ENCODE measurements at regions not wholly inside any gene's neighbourhood (a gene's known extent, or its start where the extent isn't known, plus 50 kb on each side); places are given as distances from the start of the nearest gene placed in this dataset.
"Not testable (repeated sequence)": the region's sequence is repeated elsewhere in the genome, so short reads cannot be mapped to it uniquely, and the experiment has no call there.

DNA sequence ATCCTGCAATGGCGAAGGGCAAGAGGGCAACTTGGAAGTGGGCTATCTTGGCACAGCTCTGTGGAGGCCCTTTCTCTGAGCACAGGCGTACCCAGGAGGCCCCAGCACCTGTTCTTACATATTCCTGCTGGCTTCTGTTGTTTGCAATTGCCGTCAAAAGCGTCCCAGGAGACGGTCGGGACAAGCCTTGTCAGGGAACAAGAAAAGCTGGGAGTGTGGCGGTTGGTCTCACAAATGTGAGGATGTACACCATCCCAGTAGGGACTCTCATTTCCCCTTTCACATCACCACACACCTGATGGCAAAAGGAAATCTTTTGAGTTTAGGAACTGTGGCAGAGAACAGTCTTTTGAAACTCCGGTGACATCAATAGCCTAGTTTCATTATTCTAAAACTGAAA lies 94.7 kb upstream of the EFEMP1 start:
- DNase-seq (ENCODE audit: insufficient read length, low spot score) = no peak

DNA sequence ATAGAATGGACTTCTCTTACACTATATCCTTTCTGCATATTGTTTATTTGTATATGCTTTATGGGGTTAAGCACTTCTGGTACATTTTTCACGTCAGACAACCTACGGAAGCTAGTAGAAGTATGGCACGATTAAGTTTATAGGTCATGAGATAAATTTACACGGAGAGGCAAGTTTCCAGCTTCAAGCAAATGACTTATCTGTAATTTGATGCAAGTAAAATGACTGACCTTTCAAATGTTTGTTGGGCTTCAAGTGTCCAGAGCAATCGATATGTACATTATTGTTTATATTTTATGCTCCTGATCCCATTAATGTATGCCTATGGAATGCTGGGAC lies 97.5 kb upstream of the EFEMP1 start:
- no peak for FAIRE-seq
- DNase-seq (ENCODE audit: insufficient read length, low spot score) = no peak

More for the DNA sequence above, 94.7 kb upstream of the EFEMP1 start:
- FAIRE-seq = no peak

DNA sequence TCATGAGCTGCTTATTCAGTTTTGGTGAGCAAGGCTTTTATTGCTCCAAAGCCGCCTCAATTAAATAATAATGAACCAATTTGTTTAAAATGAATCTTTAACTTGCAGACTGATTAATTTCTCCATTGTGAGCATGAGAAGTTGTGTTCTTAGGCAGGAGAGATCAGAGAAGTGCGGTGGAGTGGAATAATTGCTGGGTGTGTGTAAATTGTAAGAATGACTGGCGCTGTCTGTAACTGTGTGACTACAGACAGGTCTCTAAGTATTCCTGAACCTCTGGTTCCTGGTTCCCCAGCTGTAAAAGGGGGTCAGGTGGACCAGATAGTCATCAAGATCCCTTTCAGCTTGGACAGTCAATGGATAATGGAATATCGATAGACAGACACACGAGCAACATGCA lies 98.0 kb upstream of the EFEMP1 start:
- FAIRE-seq = no peak

DNA sequence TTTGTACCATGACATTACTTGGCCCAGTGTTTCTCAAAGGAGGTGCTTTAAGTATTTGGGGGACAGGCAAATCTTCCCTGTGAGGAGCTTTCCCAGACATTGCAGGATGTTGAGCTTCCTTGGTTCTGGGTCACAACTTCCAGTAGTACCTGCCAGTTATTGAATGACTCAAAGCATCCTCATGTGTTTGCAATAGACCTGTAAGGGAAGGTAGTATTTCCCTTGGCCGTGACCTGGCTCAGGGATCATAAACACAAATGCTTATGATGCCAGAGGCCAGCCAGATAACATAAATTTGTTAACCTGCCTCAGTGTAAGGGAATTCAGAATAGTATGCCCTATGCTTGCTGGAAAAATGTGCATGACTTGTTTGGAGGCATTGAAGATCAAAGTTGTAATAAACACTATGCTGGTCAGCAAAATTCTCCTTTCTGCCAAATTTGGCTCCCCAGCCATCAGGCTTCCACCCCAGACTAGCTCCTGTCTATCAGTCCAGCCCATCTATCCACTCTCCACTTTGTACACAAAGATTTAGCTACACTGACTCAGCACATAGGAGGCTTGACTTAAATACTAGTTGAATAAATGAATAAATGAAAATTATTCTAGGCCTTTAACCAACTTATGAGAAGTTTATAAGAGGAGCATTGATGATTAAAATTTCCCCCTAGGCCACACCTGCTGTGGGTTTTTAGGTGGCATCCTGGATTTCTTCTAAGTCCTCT lies 102.0 kb upstream of the EFEMP1 start:
- FAIRE-seq (no peak), DNase-seq (ENCODE audit: insufficient read length, low spot score) (no peak)

More for the DNA sequence above, 98.0 kb upstream of the EFEMP1 start:
- no peak for DNase-seq (ENCODE audit: insufficient read length, low spot score)

DNA sequence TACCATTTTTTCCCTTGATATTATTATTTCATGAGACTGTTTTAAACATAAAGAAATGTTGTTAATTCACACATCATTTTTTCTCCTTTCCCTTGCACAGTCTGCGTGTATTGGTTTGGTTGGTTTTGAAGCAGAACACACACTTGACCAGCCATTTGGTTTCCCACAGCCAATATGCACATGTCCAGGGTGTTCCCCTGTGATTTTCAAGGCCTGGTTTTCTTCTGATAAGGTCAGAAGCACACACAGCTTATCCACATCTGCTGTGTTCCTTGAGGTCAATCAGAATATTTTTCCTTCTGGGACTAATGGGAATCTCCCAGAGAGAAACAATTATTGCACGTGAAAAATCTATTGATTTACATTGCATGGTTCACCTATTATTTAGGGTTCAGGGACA lies 103.2 kb upstream of the EFEMP1 start:
- DNase-seq (ENCODE audit: insufficient read length, low spot score) = no peak
- FAIRE-seq = no peak

DNA sequence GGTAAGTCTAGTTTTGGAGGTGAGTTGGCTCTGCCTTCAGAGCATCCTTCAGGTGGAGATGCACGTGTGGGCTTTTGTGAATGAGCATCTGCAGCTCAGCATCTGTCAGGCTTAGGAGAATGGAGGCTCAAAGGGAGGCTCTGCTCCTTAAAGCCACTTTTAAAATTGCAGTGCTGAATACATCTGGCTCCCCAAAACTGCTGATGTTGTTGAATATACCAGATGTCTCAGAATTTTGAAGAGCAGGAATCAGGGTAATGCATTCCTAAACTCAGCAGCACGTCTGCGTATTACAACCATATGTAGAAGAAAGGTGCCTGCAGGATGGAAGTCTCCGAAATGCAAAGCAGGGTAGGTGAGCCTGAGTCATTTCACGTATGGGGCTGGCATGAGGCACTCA lies 106.5 kb upstream of the EFEMP1 start:
- FAIRE-seq = no peak

DNA sequence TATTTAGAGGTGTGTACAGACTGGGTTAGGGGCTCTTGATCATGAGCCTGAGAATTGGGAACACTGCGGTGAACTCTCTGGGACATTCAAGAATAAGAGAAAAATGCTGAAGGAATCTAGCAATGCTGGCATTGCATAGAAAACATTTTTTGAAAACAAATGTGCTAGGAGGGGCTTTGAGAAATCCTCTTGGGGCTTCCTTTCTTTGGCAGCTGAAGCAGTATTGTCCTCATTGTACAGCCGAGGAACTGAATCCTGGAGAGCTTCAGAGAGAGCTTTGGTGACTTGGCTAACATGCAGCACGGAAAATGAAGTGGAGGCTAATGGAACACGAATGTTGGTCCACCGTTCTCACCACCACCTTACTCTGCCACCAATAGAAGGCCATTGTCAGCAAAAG lies 107.3 kb upstream of the EFEMP1 start:
- FAIRE-seq (no peak), DNase-seq (ENCODE audit: insufficient read length, low spot score) (no peak)

More for the DNA sequence above, 106.5 kb upstream of the EFEMP1 start:
- no peak for DNase-seq (ENCODE audit: insufficient read length, low spot score)

DNA sequence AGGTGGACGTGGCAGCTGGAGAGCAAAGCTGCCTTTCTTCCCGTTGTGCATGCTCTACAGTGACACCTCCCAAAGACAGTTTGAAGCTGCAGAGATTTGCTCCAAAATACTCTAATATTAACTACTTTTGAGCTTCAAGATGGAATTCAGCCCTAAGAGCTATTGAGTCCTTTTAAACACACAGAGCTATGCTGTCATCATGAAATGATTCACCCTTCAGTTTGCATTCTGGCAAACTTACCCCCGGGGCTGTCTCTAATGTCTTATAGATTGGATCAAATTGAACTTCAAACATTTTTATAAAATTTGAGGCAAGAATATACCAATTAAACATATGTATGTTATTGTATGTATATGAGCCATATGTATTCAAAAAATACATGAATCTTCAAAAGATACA lies 110.7 kb upstream of the EFEMP1 start:
- no peak for FAIRE-seq
- DNase-seq (ENCODE audit: insufficient read length, low spot score) = no peak

DNA sequence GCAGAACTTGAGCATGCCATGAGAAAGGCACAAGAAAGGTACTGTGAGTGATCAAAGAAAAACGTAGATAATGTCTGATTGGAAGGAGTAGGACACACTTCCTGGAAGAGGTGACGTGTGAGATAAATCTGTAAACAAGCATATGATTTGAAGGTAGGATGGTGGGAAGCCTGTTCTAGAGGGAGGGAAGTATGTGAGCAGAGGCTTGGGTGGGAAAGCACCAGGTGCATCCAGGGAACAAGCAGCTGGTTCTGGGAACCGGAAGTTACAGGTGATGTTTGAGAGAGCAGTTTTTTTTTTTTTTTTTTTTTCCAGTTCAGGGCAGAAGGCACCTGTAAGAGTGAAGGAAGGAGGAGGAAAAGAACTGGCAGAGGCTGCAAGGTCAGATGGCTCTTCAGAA lies 116.6 kb upstream of the EFEMP1 start:
- no peak for DNase-seq (ENCODE audit: insufficient read length, low spot score)
- FAIRE-seq = no peak

DNA sequence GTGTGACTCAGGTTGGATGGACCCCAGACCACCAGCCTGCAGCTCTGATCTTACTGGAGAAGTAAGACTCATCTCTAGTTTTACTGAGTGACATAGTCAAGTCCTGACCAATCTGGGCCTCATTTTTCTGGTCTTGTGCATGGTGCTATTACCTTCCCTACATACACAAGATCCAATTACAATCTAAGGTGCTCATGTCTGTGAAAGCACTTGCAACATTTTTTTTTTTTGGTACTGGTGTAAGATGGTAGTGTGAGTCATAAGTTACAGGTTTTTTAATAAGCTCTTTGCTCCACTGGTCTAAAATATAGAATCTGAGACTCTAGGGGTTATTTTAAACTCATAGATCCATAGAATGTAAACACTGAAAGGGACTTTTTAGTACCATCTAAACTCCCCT lies 117.3 kb upstream of the EFEMP1 start:
- no peak for FAIRE-seq

DNA sequence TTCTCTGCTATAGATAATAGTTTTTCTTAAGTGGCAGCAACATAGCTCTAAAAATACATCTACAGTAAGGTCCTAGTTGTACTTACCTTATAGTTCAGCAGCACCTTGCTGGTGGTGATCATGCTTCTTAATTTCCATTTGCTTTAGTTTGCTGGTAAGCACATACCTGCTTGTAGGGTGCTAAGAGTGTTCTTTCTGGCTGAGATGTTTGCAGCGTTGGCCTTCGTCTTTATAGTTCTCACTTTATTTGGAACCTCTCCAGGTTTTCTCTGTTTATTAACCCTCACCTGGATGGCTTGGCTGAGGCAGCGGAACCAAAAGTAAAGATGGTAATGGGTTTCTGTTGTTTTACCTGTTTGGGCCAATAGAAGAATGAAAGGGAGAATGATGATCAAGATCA lies 123.6 kb upstream of the EFEMP1 start:
- no peak for DNase-seq (ENCODE audit: insufficient read length, low spot score)
- no peak for FAIRE-seq

More for the DNA sequence above, 117.3 kb upstream of the EFEMP1 start:
- DNase-seq (ENCODE audit: insufficient read length, low spot score) = no peak

DNA sequence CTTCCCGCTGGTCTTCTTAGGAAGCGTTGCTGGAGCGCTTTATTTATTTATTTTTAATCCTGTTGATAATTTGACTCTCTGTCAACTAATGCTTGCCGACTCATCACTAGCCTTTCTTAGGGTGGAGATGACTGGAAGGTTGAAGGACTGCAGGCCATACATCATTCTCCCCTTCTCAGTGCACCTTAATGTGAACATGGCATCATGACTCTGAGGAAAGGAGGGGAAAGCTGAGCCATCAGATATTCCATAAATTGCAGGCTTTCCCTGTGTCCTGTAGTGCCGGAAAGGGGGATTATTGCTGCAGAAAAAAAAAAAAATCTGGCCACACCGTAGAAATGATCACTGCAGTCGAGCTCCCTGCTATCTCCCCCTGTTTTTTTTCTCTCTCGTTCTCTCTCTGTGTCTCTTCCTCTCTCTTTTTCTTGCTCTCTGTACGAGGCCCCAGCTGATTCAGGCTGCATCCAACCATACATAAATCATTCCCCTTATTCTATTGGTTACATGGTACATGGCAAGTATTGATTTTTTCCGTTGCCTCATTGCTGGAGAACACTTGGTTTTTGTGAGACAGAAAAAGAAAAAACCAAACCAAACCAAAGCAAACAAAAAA lies 125.8 kb upstream of the EFEMP1 start:
- DNase-seq (ENCODE audit: insufficient read length, low spot score) (no peak), FAIRE-seq (no peak)

DNA sequence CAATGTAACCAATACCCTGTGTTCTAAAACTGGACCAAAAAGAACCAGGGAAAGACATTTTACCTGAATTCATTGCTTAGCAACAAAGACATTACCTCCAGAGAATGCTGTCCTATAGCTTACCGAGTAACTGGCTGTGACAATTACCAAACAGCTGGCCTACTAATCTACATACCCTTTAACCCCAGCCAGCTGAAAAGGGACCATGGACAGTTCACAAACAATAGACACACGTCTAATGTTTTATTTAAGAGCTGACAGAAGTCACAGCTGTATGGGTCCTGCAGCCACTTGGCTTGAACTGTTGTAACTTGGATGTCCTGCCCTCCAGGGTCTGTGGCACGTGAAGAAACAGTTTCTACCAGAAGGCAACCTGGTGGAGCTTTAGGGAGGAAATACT lies 130.1 kb upstream of the EFEMP1 start:
- FAIRE-seq (no peak), DNase-seq (ENCODE audit: insufficient read length, low spot score) (no peak)

DNA sequence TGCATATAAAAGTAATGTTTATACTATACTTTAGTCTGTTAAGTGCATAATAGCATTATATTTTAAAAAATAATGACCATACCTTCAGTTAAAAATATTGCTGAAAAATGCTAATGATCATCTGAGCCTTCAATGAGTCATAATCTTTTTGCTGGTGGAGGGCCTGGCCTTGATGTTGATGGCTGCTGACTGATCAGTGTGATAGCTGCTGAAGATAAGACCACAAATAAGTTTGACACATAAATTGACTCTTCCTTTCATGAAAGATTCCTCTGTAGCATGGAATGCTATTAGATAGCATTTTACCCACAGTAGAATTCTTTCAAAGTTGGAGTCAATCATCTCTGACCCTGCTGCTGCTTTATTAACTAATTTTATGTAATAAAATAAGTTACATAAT lies 128.4 kb upstream of the CCDC85A start:
- FAIRE-seq = no peak
- DNase-seq (ENCODE audit: insufficient read length, low spot score) = no peak

DNA sequence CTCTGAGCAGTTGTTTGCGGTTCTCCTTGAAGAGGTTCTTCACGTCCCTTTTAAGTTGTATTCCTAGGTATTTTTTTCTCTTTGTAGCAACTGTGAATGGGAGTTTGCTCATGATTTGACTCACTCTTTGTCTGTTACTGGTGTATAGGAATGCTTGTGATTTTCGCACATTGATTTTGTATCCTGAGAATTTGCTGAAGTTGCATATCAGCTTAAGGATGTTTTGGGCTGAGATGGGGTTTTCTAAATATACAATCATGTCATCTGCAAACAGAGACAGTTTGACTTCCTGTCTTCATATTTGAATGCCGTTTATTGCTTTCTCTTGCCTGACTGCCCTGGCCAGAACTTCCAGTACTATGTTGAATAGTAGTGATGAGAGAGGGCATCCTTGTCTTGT lies 122.5 kb upstream of the CCDC85A start:
- not testable (repeated sequence) for FAIRE-seq; DNase-seq (ENCODE audit: insufficient read length, low spot score)

DNA sequence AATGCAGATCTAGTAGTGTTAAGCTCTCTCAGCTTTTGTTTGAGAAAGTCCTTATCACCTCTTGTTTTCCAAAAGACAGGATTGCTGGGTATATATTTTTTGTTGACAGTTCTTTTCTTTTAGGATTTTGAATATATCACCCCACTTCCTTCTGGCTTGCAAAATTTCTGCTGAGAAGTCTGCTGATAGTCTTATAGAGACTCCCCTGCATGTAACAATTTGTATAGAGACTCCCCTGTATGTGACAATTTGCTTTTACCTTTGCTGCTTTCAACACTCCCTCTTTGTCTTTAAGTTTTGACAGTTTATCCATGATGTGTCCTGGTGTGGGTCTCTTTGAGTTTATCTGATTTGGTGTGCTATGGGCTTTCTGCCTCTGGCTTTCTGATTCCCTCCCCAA lies 115.0 kb upstream of the CCDC85A start:
- DNase-seq (ENCODE audit: insufficient read length, low spot score) (no peak), FAIRE-seq (no peak)

DNA sequence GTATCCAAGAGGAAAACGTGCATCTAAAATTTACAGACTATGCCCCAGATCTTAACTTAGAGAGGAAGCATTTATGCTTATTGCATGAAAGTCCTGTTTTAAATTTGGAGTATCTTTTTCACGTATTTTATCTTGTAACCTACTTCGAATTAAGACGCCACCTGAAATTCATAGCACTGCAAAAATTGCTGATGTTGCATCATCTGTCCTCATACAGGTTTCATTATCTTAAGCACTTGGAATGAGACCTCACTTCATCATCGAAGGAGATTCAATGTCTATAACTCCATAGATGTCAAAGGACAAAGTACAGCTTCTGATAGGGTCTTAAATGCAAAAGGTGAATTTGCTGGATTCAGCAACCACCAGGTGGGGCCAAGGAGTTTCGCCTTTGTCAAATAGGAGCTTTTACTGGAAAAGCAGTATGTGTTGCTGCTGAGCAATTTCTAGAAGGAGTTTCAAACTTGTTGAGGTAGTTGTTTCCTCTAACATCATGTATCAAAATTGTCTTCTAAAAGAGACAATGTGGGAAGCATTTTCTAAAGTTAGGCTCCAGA lies 106.4 kb upstream of the CCDC85A start:
- FAIRE-seq = no peak
- DNase-seq (ENCODE audit: insufficient read length, low spot score) = no peak

DNA sequence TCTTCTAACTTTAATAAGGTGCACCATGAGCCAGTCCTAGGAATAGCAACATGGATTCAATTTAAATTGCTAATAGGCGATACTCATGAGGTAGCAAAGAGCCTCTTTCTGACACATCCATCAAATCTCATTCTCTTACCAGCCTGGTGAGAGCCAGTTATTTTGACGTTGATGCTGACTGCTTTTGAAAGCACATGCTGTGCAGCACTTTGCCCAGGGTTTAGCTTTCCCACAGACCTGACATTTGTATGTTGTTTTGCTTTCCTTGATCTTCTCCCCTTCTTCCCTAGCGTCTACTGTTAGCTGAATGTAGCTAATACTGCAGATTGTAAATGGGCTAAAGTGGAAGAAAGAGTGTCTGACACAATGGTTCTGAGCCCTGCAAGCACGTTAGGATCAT lies 101.1 kb upstream of the CCDC85A start:
- FAIRE-seq (no peak), DNase-seq (ENCODE audit: insufficient read length, low spot score) (no peak)

DNA sequence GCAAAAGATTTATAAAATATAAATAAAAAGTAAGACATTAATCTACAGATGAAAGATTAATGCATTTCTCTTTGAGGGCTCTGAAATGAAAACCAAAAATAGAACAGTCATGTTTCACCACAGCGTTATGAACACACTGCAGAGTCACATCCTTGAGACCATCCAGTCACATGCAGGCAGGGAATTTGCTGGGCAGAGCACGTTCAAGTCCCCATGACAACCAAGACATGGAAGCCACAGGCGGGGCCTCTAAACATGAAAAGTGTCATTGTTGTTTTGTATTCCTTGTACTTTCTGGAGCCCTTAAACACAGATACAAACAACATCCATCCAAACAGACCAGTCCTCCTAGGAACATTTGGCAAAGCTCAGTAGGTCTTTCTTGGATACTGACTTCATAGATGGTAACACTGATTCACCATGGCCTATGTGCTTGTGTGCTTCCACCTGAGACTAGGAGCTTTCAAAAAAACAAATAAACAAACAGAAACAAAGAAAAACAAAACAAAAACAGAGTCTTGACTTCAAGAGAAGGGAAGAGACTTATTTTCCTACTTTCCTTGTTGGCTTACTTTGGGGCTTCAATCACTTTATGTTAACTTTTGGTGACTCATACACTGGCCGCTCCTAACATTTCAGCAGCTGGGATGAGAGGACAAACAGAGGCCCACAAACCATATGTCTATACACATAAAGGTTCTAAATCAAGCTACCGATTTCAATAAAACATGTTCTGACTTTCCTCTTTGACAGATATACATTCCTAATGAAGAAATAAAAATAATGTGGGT lies 99.5 kb upstream of the CCDC85A start:
- FAIRE-seq (no peak), DNase-seq (ENCODE audit: insufficient read length, low spot score) (no peak)

DNA sequence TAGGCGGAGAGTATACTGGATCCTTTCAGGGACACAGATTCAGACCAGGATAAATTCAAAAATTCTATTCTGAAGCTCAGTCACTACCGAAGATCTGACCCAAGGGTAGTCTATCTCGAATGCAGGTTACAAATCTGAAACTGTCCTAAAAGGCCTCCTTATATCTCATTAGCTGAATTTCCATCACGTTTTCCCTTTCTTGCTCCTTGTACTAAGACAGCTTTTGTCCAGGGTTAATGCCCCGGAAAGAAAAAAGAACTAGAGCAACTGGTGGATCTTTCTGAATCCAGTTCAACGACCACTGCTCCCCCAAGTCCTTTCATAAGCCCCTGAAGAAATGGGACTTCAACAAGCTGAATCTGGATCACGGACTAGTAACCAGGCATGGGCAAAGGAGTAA lies 97.5 kb upstream of the CCDC85A start:
- DNase-seq (ENCODE audit: insufficient read length, low spot score) (no peak), FAIRE-seq (no peak)

DNA sequence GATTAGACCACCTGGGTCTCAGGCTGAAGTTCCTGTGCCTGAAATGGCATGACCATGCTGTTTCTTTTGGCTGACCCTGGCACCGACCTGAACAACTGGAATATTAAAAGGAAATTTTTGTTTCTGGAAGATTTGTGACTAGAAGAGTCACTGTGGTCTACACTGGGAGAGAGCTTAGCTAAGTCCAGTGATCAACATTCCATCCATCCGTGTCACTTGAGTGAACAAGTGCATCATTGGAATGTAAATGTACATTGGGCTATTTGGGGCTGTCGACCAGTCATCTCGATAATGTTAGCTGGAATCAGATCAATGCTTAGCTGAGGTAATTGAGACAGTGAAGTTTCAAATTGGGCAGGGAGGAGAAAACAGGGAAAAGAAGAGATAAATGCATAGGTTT lies 95.4 kb upstream of the CCDC85A start:
- no peak for FAIRE-seq
- DNase-seq (ENCODE audit: insufficient read length, low spot score) = no peak

DNA sequence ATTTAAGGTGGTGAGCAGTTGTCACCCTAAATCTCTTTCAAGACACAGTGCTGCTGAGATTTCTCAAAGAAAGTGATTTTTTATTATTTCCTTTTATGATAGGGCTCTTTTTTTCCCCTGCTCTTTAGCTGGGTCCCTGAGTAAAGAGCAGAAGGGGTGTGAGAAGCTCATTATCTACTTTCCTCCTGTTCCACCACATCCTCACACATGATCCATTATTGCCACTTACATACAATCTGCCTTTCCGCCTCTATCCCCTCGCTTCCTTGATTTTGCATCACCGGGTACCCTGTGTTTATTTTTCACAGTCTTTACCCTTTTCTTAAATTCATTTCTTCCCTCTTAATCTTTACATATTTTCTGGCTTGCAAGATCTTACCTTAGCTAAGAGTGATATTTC lies 93.9 kb upstream of the CCDC85A start:
- DNase-seq (ENCODE audit: insufficient read length, low spot score) (no peak), FAIRE-seq (no peak)

Measured in GM19239 (cell line).